ENCODE measurements at regions not wholly inside any gene's neighbourhood (a gene's known extent, or its start where the extent isn't known, plus 50 kb on each side); places are given as distances from the start of the nearest gene placed in this dataset.

GRCh38 chr9:118100529-118101419, 396.6 kb downstream of the TLR4 start:
- no peak for TF ChIP-seq CTCF (IDR thresholded peaks at IDR 0.05)
- TF ChIP-seq POLR2A (IDR thresholded peaks at IDR 0.05): no peak
